GM23248 (cell line): ENCODE measurements at regions not wholly inside any gene's neighbourhood (a gene's known extent, or its start where the extent isn't known, plus 50 kb on each side); places are given as distances from the start of the nearest gene placed in this dataset.

Source experiments
- EZH2 ChIP-seq: fragments of 200-600 bp; sonication (generic); IDR thresholded peaks from 2 replicates; pipeline ENCODE4 v1.6.1; 2018; ENCODE audit warnings: antibody characterized with exemption, mild to moderate bottlenecking; ENCODE audit not compliant: insufficient read depth, poor library complexity, severe bottlenecking
- EZH2phosphoT487 ChIP-seq: fragments of 200-600 bp; sonication (generic); IDR thresholded peaks from 2 replicates; pipeline ENCODE4 v1.6.1; 2018; ENCODE audit warnings: antibody characterized with exemption, moderate library complexity, mild to moderate bottlenecking, low read depth; ENCODE audit not compliant: insufficient read depth

- TF ChIP-seq EZH2phosphoT487 (no peak), EZH2 (no peak)
Observed at GRCh38 chr10:2867788-2868299, 199.5 kb upstream of the PFKP start.
